Activated B cell treated with CpG ODN at 0.5 μM for 24 hours (primary cell): ENCODE measurements at regions not wholly inside any gene's neighbourhood (a gene's known extent, or its start where the extent isn't known, plus 50 kb on each side); places are given as distances from the start of the nearest gene placed in this dataset.

Experiments used
- ATAC-seq: fragments of 200-7000 bp; cut with Tn5 transposase; one replicate; pipeline ENCODE4 v1.10.0; 2021; ENCODE audit warnings: low read depth, mild to moderate bottlenecking, moderate library complexity
- CTCF ChIA-PET: fragments of 350-600 bp; sonication (Branson Sonifier 250); formaldehyde crosslinking; loops from one replicate; lab custom pipeline; 2021; ENCODE audit warnings: antibody characterized with exemption; lab: Charles Lee
- POLR2A ChIA-PET: fragments of 350-600 bp; sonication (Branson Sonifier 250); formaldehyde crosslinking; loops from one replicate; lab custom pipeline; 2021; ENCODE audit warnings: antibody characterized with exemption; lab: Charles Lee
- DNase-seq: peaks from one replicate; pipeline ENCODE4 v3.0.0; 2022
- H3K27ac Mint-ChIP-seq: one replicate; pipeline ENCODE4 v1.8.0; 2020; ENCODE audit warnings: mixed read lengths
- H3K27me3 Mint-ChIP-seq: one replicate; pipeline ENCODE4 v1.8.0; 2021; ENCODE audit warnings: mixed read lengths
- H3K36me3 Mint-ChIP-seq: one replicate; pipeline ENCODE4 v1.8.0; 2021; ENCODE audit warnings: low read depth, mixed read lengths
- H3K4me1 Mint-ChIP-seq: one replicate; pipeline ENCODE4 v1.8.0; 2021; ENCODE audit warnings: mixed read lengths
- H3K4me3 Mint-ChIP-seq: one replicate; pipeline ENCODE4 v1.8.0; 2020; ENCODE audit warnings: mild to moderate bottlenecking, mixed read lengths
- H3K9me3 Mint-ChIP-seq: one replicate; pipeline ENCODE4 v1.8.0; 2020; ENCODE audit warnings: mixed read lengths
- intact Hi-C: fragments of 100-400 bp; cut with micrococcal nuclease; formaldehyde crosslinking; loops from one replicate; pipeline ENCODE4 v1.15.1; 2024
- TF ChIP-seq, protein P1 (sequence below): fragments of 200-600 bp; IDR thresholded peaks from one replicate; pipeline ENCODE4 v1.8.0; 2022; ENCODE audit warnings: antibody characterized with exemption, mild to moderate bottlenecking

DNA sequence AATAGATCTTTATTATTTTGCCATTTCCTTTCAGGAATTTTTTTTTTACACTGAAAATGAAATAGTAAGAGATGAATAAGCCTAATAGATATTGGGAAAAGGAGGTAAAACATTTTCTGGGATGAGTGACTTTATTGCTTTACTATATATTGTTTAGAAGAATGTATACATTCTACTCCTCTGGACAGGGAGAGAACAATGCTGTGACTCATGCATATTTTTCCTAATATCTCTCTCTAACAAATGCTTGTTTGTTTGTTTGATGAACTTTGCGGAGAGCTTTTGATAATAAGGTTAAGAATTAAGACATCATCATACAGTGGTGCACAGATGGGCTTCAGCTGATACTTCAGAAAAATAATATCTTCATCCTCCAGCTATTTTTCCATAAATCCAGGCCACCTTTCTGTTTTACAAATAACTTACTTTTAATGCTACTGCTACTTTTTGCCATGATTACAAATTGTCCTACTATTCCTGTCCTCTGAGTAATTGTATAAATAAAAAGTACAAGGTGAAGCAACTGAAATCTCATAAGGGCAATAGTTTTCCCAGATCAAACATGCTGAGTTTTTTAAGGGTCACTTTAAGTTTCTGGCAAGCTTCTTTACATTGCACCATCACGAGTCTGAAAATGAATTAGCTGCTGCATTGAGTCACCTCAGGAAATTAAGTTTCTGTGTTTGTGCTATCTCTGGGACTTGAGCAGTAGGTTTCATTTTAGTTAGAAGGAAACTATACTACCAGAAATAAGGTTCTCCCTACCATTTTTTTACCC, 207.3 kb upstream of the POT1 start:
- DNase-seq (no peak), ATAC-seq (no peak)
- H3K9me3 Mint-ChIP-seq = no peaks in the 10 kb centered on the region
- intact Hi-C loops = no loop called here
- ChIA-PET CTCF (no interaction called here), POLR2A (no interaction called here)
- H3K27me3 Mint-ChIP-seq = no peaks in the 10 kb centered on the region
- TF ChIP-seq, protein P1, sequence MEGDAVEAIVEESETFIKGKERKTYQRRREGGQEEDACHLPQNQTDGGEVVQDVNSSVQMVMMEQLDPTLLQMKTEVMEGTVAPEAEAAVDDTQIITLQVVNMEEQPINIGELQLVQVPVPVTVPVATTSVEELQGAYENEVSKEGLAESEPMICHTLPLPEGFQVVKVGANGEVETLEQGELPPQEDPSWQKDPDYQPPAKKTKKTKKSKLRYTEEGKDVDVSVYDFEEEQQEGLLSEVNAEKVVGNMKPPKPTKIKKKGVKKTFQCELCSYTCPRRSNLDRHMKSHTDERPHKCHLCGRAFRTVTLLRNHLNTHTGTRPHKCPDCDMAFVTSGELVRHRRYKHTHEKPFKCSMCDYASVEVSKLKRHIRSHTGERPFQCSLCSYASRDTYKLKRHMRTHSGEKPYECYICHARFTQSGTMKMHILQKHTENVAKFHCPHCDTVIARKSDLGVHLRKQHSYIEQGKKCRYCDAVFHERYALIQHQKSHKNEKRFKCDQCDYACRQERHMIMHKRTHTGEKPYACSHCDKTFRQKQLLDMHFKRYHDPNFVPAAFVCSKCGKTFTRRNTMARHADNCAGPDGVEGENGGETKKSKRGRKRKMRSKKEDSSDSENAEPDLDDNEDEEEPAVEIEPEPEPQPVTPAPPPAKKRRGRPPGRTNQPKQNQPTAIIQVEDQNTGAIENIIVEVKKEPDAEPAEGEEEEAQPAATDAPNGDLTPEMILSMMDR = no peak
- no peak overlapping the region for H3K4me3 Mint-ChIP-seq
- H3K36me3 Mint-ChIP-seq = no peaks in the 10 kb centered on the region
- no peak overlapping the region for H3K27ac Mint-ChIP-seq
- H3K4me1 Mint-ChIP-seq = no peaks in the 10 kb centered on the region

GRCh38 chr7:125136341-125136740, 206.7 kb upstream of the POT1 start:
- intact Hi-C loops = no loop called here
- Mint-ChIP-seq H3K9me3 (no peaks in the 10 kb centered on the region), H3K4me3 (no peak overlapping the region), H3K4me1 (no peaks in the 10 kb centered on the region), H3K36me3 (no peaks in the 10 kb centered on the region), H3K27ac (no peak overlapping the region), H3K27me3 (no peaks in the 10 kb centered on the region)
- DNase-seq = no peak
- ChIA-PET CTCF (no interaction called here), POLR2A (no interaction called here)
- no peak for ATAC-seq
- TF ChIP-seq, protein P1 = no peak

GRCh38 chr7:125130173-125130572, 200.5 kb upstream of the POT1 start:
- Mint-ChIP-seq H3K36me3 (no peaks in the 10 kb centered on the region), H3K27me3 (no peaks in the 10 kb centered on the region), H3K27ac (no peak overlapping the region), H3K4me1 (no peaks in the 10 kb centered on the region), H3K9me3 (peaks cover 5% of the 10 kb centered on the region), H3K4me3 (no peak overlapping the region)
- ATAC-seq (no peak), DNase-seq (no peak)
- intact Hi-C loops = no loop called here
- CTCF ChIA-PET = no interaction called here
- TF ChIP-seq, protein P1 = no peak
- POLR2A ChIA-PET = no interaction called here

DNA sequence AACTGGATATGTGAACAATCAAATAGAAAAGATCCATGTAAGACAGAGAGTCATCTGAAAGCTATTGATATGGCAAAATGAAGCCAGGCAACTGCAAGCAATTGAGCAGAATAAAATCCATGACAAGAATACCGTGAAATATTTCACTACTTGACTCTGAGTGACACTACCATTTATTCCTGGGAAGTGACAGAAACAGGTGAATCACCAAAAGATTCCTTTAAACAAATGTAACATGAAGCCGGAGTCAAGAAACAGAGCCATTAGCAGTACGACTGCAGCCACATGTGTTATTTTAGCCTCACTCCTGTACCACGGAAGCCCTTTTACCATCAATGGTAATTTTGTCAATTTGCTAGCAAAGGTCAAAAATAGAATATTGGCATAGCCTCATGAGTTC, 197.7 kb upstream of the POT1 start:
- DNase-seq = no peak
- no peak for ATAC-seq

DNA sequence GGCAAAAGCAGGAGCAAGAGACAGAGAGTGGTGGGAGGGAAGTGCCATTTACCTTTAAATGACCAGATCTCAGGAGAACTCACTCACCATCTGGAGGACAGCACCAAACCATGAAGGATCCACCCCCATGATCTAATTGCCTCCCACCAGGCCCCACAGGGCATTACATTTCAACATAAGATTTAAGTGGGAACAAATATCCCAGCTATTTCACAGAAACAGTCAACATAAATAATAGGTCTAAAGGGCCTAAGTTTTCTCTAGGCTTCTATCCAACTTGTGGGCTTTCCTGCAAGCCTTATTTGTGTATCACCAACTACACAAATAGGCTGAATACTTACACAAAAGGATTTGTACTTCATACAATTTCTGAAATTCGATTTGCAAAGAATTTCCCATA, 196.8 kb upstream of the POT1 start:
- no peak for DNase-seq
- TF ChIP-seq, protein P1 = no peak
- ChIA-PET CTCF (no interaction called here), POLR2A (no interaction called here)
- ATAC-seq = no peak
- H3K36me3 Mint-ChIP-seq = no peaks in the 10 kb centered on the region
- H3K27ac Mint-ChIP-seq = no peak overlapping the region
- H3K4me1 Mint-ChIP-seq = no peaks in the 10 kb centered on the region
- no peaks in the 10 kb centered on the region for H3K27me3 Mint-ChIP-seq
- H3K4me3 Mint-ChIP-seq = no peak overlapping the region
- peaks cover 11% of the 10 kb centered on the region for H3K9me3 Mint-ChIP-seq
- intact Hi-C loops = no loop called here

More for the DNA sequence above, 197.7 kb upstream of the POT1 start:
- intact Hi-C loops = no loop called here
- no peak overlapping the region for H3K4me3 Mint-ChIP-seq
- TF ChIP-seq, protein P1 = no peak
- H3K27me3 Mint-ChIP-seq = no peaks in the 10 kb centered on the region
- ChIA-PET POLR2A (no interaction called here), CTCF (no interaction called here)
- no peaks in the 10 kb centered on the region for H3K36me3 Mint-ChIP-seq
- peaks cover 11% of the 10 kb centered on the region for H3K9me3 Mint-ChIP-seq
- no peak overlapping the region for H3K27ac Mint-ChIP-seq
- H3K4me1 Mint-ChIP-seq = no peaks in the 10 kb centered on the region
